ENCODE measurements at regions not wholly inside any gene's neighbourhood (a gene's known extent, or its start where the extent isn't known, plus 50 kb on each side); places are given as distances from the start of the nearest gene placed in this dataset.
"Not testable (repeated sequence)": the region's sequence is repeated elsewhere in the genome, so short reads cannot be mapped to it uniquely, and the experiment has no call there.

DNA sequence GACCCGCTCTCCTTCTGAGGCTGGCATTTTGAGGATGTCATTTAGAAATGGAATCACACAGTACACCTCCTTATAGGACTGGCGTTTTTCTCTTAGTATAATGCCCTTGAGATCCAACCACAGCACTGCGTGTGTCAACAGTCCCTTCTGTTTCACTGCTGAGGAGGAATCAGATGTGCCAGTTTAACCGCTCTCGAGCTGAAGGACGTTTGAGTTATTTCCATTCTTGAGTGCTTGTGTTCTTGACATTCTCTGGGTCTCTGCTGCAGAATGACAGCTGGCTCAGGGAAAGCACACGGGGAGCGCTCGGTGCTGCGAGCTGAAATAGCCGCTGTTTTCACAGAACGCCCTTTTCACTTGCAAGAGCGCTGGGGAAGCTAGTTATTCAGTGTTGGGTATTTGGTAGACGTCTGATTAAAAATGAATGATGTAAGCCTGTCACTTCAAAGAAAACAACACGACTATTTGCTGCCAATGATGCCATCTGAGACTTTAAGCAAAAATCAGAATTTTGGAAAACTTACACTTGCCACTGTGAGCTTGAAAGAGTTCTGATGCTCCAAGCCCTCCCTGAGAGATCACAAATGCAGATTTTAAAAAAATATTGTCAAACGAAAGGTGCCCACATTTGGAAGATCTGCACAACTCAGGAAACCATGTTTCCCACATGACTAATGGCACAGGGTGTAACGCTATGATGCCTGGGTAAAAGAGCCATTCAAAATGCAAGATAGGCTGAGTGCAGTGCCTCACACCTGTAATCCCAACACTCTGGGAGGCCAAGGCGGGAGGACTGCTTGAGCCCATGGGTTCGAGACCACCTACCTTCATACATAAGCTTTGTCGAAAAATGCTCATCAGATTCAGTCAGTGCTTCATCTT is 5358.4 kb upstream of the TPTE start:
- TF ChIP-seq, protein P1, sequence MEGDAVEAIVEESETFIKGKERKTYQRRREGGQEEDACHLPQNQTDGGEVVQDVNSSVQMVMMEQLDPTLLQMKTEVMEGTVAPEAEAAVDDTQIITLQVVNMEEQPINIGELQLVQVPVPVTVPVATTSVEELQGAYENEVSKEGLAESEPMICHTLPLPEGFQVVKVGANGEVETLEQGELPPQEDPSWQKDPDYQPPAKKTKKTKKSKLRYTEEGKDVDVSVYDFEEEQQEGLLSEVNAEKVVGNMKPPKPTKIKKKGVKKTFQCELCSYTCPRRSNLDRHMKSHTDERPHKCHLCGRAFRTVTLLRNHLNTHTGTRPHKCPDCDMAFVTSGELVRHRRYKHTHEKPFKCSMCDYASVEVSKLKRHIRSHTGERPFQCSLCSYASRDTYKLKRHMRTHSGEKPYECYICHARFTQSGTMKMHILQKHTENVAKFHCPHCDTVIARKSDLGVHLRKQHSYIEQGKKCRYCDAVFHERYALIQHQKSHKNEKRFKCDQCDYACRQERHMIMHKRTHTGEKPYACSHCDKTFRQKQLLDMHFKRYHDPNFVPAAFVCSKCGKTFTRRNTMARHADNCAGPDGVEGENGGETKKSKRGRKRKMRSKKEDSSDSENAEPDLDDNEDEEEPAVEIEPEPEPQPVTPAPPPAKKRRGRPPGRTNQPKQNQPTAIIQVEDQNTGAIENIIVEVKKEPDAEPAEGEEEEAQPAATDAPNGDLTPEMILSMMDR (IDR thresholded peaks at IDR 0.05), result not testable (repeated sequence)
- not testable (repeated sequence) for TF ChIP-seq POLR2AphosphoS5 (IDR thresholded peaks at IDR 0.05); POLR2A (IDR thresholded peaks at IDR 0.05; ENCODE audit: low read depth); EP300 (IDR thresholded peaks at IDR 0.05)

Measured in esophagus muscularis mucosa (tissue), 4 donors.